Right lobe of liver (tissue), 6 donors: ENCODE measurements at regions not wholly inside any gene's neighbourhood (a gene's known extent, or its start where the extent isn't known, plus 50 kb on each side); places are given as distances from the start of the nearest gene placed in this dataset.

Experiments used
- ATAC-seq, 4 donors: fragments of 200-7000 bp; cut with Tn5 transposase; one replicate each; pipeline ENCODE4 v1.9.1; 2020; ENCODE audit warnings: mild to moderate bottlenecking in 4 of 4, moderate library complexity in 4 of 4
- DNase-seq, 3 donors: peaks; one replicate each; pipeline ENCODE4 v3.0.0-alpha.2; 2020
- H3K27ac ChIP-seq, 3 donors: fragments of 200-600 bp; one replicate each; pipeline ENCODE4 v1.8.0; 2022
- H3K27me3 ChIP-seq, 2 donors: fragments of 200-600 bp; one replicate each; pipeline ENCODE4 v1.8.0; 2022
- H3K36me3 ChIP-seq, 4 donors: fragments of 200-600 bp; sonication (generic) in 1 of 4; one replicate each; pipeline versions ENCODE4 v1.5.1 to v1.8.0; 2017 to 2022; ENCODE audit warnings: control low read depth in 1 of 4
- H3K4me1 ChIP-seq, 4 donors: fragments of 200-600 bp; sonication (generic) in 1 of 4; one replicate each; pipeline versions ENCODE4 v1.5.1 to v1.8.0; 2017 to 2022; ENCODE audit warnings: control low read depth in 1 of 4
- H3K4me3 ChIP-seq, 3 donors: fragments of 200-600 bp; one replicate each; pipeline ENCODE4 v1.8.0; 2022
- H3K9me3 ChIP-seq, 4 donors: fragments of 200-600 bp; sonication (generic) in 1 of 4; one replicate each; pipeline versions ENCODE4 v1.5.1 to v1.8.0; 2017 to 2022; ENCODE audit warnings: control low read depth in 1 of 4
- POLR2A ChIP-seq: fragments of 450-650 bp; IDR thresholded peaks from one replicate; pipeline ENCODE4 v1.6.1; 2017; ENCODE audit warnings: antibody characterized with exemption, mild to moderate bottlenecking
- WGBS: methylation state at CpG from one replicate; pipeline ENCODE4 v1.1.6; 2018; ENCODE audit warnings: low coverage, low lambda C conversion rate; ENCODE audit not compliant: insufficient coverage; ENCODE audit errors: missing lambda C conversion rate; 5-methylcytosine and 5-hydroxymethylcytosine counted together
- intact Hi-C, 2 donors: fragments of 100-400 bp; cut with DNase I; formaldehyde crosslinking; loops; one replicate each; pipeline versions ENCODE4 v1.11.2 to v1.14.1; 2022
- TF ChIP-seq, protein P1 (sequence below), 4 donors: fragments of 200-600 bp in 3 of 4; fragments of 450-650 bp in 1 of 4; IDR thresholded peaks; one replicate each; pipeline versions ENCODE4 v1.5.1 to v1.8.0; 2016 to 2022; ENCODE audit warnings: antibody characterized with exemption in 4 of 4, mild to moderate bottlenecking in 2 of 4
- donor health status: DM: no; HTN: yes; CAD: no.
- donor health status: DM: no; HTN: no; CAD: no.
- donor health status: DM: no; HTN: no; CAD: no.
- donor health status: DM: no; HTN: yes; CAD: no.
- donor health status: DM: no; HTN: yes; CAD: no.

DNA sequence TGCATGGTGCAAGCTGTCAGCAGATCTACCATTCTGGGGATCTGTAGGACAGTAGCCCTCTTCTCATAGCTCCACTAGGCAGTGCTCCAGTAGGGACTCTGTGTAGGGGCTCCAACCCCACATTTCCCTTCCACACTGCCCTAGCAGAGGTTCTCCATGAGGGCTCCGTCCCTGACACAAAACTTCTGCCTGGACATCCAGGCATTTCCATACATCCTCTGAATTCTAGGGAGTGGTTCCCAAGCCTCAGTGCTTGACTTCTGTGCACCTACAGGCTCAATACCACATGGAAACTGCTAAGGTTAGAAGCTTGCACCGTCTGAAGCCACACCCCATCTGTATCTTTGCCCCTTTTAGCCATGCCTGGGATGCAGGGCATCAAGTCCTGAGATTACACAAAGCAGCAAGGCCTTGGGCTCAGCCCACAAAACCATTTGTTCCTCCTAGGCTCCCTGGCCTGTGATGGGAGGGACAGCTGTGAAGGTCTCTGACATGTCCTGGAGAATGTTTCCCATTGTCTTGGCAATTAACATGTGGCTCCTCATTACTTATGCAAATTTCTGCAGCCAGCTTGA is 117.0 kb upstream of the NFIA start:
- WGBS = 50% methylated on average over 1 of the region's 2 CpGs

DNA sequence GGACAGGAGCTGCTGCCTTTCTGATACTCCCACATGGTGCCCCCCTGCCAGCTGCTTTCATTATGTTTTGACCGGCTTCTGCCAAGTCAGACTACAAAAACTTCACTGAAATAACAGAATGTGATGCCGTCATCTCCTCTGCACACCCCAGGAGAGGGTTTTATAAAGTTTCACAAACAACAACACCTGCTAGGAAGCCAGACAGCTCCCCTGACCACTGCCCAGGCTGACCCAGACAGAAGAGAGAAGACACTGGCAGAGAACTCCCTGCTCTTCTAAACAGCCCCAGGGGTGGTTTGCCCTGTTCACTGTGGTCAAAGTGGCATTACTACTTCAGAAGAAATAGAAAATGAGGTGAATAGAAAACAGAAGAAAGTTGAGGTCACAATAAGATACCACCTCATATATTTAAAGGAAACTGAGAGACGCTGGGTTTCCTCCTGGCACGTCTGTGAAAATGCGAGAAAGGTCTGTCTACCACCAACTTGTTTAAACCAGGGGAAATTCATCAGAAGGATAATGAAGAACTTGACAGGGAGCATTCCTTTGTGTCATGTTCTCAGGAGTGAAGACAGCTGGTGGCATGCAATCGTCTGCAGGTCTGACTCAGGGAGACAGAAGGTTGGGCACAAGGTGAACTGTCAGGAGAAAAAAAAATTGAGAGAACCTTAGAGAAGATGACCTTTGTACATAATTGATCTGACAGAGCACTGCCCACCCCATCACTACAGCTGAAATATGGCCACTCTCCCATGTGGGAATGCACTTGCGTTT is 119.0 kb upstream of the NFIA start:
- ATAC-seq (no peak), DNase-seq (no peak)
- no peaks in the 10 kb centered on the region for H3K4me1 ChIP-seq
- WGBS = 60% methylated on average over 7 of the region's 7 CpGs
- no peaks in the 10 kb centered on the region for H3K36me3 ChIP-seq
- H3K9me3 ChIP-seq = no peaks in the 10 kb centered on the region
- intact Hi-C loops = no loop called here
- TF ChIP-seq POLR2A = no peak
- TF ChIP-seq, protein P1, sequence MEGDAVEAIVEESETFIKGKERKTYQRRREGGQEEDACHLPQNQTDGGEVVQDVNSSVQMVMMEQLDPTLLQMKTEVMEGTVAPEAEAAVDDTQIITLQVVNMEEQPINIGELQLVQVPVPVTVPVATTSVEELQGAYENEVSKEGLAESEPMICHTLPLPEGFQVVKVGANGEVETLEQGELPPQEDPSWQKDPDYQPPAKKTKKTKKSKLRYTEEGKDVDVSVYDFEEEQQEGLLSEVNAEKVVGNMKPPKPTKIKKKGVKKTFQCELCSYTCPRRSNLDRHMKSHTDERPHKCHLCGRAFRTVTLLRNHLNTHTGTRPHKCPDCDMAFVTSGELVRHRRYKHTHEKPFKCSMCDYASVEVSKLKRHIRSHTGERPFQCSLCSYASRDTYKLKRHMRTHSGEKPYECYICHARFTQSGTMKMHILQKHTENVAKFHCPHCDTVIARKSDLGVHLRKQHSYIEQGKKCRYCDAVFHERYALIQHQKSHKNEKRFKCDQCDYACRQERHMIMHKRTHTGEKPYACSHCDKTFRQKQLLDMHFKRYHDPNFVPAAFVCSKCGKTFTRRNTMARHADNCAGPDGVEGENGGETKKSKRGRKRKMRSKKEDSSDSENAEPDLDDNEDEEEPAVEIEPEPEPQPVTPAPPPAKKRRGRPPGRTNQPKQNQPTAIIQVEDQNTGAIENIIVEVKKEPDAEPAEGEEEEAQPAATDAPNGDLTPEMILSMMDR (IDR thresholded peaks at IDR 0.05) = no peak
- H3K4me3 ChIP-seq = no peak overlapping the region
- no peak overlapping the region for H3K27ac ChIP-seq
- H3K27me3 ChIP-seq = no peaks in the 10 kb centered on the region

More for the DNA sequence above, 117.0 kb upstream of the NFIA start:
- H3K27ac ChIP-seq = no peak overlapping the region
- intact Hi-C loops = no loop called here
- no peak overlapping the region for H3K4me3 ChIP-seq
- no peaks in the 10 kb centered on the region for H3K27me3 ChIP-seq
- no peak for DNase-seq
- no peak for ATAC-seq
- no peaks in the 10 kb centered on the region for H3K4me1 ChIP-seq
- no peaks in the 10 kb centered on the region for H3K9me3 ChIP-seq
- TF ChIP-seq POLR2A = no peak
- TF ChIP-seq, protein P1 (IDR thresholded peaks at IDR 0.05) = no peak
- H3K36me3 ChIP-seq = no peaks in the 10 kb centered on the region

DNA sequence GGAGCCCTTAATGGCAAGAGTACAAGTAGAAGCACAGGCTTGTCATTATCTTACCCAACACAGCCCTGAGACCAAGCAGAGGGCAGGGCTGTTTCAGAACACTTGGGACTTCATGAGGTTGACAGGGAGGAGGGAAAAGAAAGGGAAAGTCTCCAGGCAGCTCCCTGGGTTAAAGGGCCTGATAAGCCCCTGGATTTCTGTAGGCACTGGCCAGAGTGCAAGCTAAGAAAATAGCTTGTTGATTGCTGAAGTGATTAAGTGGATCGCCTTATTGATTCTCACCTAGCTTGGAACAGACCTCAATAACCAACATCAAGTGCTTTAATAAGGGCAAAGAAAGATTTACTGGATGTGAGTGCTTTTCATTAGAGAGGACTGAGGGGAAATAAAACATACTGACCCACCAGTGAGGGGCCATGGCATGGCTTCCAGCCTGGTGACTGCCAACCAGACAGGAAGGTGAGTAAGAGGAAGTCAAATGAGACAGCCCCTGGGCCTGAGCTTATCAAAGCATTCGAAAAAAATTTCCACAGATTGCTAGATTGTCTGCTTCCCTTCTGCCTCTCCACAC is 121.4 kb upstream of the NFIA start:
- H3K27ac ChIP-seq = no peak overlapping the region
- intact Hi-C loops = no loop called here
- no peaks in the 10 kb centered on the region for H3K27me3 ChIP-seq
- DNase-seq = no peak
- no peak overlapping the region for H3K4me3 ChIP-seq
- H3K4me1 ChIP-seq = no peaks in the 10 kb centered on the region
- H3K9me3 ChIP-seq = no peaks in the 10 kb centered on the region
- no peak for ATAC-seq
- WGBS = 68% methylated on average over 2 of the region's 2 CpGs
- TF ChIP-seq POLR2A = no peak
- TF ChIP-seq, protein P1 (IDR thresholded peaks at IDR 0.05) = no peak
- no peaks in the 10 kb centered on the region for H3K36me3 ChIP-seq

DNA sequence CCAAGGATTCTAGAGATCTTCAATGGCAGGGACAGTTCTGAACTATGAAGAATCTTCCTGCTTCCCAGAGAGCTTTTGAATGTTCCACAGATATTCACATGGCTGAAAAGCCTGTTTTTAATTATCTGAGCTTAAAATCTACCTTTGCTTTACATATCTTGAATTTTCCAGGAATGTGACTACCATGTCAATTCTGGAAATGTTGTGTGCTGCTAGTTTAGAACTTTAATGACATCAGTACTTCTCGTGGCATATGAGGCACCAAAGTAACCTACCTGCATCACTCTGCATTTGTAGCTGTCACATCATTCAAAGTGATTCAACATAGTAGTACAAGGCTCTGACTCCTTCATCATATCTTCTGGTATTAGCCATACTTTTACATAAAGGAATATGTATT is 122.7 kb upstream of the NFIA start:
- TF ChIP-seq, protein P1 (IDR thresholded peaks at IDR 0.05) = no peak
- no peak for TF ChIP-seq POLR2A
- WGBS = 73% methylated on average over 1 of the region's 1 CpG
- H3K4me1 ChIP-seq = no peaks in the 10 kb centered on the region
- H3K4me3 ChIP-seq = no peak overlapping the region
- intact Hi-C loops = no loop called here
- H3K27ac ChIP-seq = no peak overlapping the region
- no peak for DNase-seq
- H3K27me3 ChIP-seq = no peaks in the 10 kb centered on the region
- H3K9me3 ChIP-seq = no peaks in the 10 kb centered on the region
- H3K36me3 ChIP-seq = no peaks in the 10 kb centered on the region
- ATAC-seq = no peak
